Upper lobe of left lung (tissue), 6 donors: ENCODE measurements at regions not wholly inside any gene's neighbourhood (a gene's known extent, or its start where the extent isn't known, plus 50 kb on each side); places are given as distances from the start of the nearest gene placed in this dataset.

Source experiments
- ATAC-seq, 2 donors: fragments of 200-7000 bp; cut with Tn5 transposase; one replicate each; pipeline ENCODE4 v1.9.1; 2022; ENCODE audit warnings: mild to moderate bottlenecking in 2 of 2, moderate library complexity in 2 of 2; ENCODE audit not compliant: low FRiP score in 2 of 2
- DNase-seq, 2 donors: peaks; one replicate each; pipeline ENCODE4 v3.0.0-alpha.2; 2019 to 2020
- H3K27ac ChIP-seq, 4 donors: fragments of 200-600 bp; sonication (generic); one replicate each; pipeline ENCODE4 v1.5.1; 2016 to 2019
- H3K27me3 ChIP-seq, 4 donors: fragments of 200-600 bp; sonication (generic); one replicate each; pipeline ENCODE4 v1.5.1; 2017 to 2019
- H3K36me3 ChIP-seq, 4 donors: fragments of 200-600 bp; sonication (generic); one replicate each; pipeline ENCODE4 v1.5.1; 2016 to 2019
- H3K4me1 ChIP-seq, 4 donors: fragments of 200-600 bp; sonication (generic); one replicate each; pipeline ENCODE4 v1.5.1; 2018 to 2019
- H3K4me3 ChIP-seq, 4 donors: fragments of 200-600 bp; sonication (generic); one replicate each; pipeline ENCODE4 v1.5.1; 2017 to 2019; ENCODE audit warnings: mild to moderate bottlenecking in 2 of 4, moderate library complexity in 1 of 4
- H3K9me3 ChIP-seq, 4 donors: fragments of 200-600 bp; sonication (generic); one replicate each; pipeline ENCODE4 v1.5.1; 2018 to 2019
- CTCF ChIP-seq, 6 experiments: fragments of 450-650 bp in 4 of 6; fragments of 200-600 bp in 2 of 6; sonication (generic) in 2 of 6; IDR thresholded peaks; one replicate each; pipeline ENCODE4 v1.5.1; 2016 to 2019; ENCODE audit warnings: antibody characterized with exemption in 6 of 6
- EP300 ChIP-seq, 4 donors: sonication (generic); formaldehyde crosslinking; IDR thresholded peaks; one replicate each; pipeline ENCODE4 v1.5.1; 2017; ENCODE audit warnings: antibody characterized with exemption in 4 of 4, control low read depth in 2 of 4
- POLR2A ChIP-seq, 4 donors: fragments of 450-650 bp; IDR thresholded peaks; one replicate each; pipeline ENCODE4 v1.5.1; 2016 to 2017; ENCODE audit warnings: antibody characterized with exemption in 4 of 4, mild to moderate bottlenecking in 2 of 4
- POLR2AphosphoS5 ChIP-seq, 2 donors: sonication (generic); formaldehyde crosslinking; IDR thresholded peaks; one replicate each; pipeline ENCODE4 v1.5.1; 2017; ENCODE audit warnings: antibody characterized with exemption in 2 of 2
- WGBS, 2 donors: methylation state at CpG; one replicate each; pipeline ENCODE4 v1.1.5; 2017 to 2018; 5-methylcytosine and 5-hydroxymethylcytosine counted together
- donor health status: DM: no; HTN: no; CAD: no; lungs with moderate emphysema.
- donor health status: DM: no; HTN: yes; CAD: no; lungs with severe emphysema.

- no peak for TF ChIP-seq POLR2AphosphoS5 (IDR thresholded peaks at IDR 0.05)
- no peak for TF ChIP-seq CTCF (IDR thresholded peaks at IDR 0.05)
- no peak for TF ChIP-seq POLR2A (IDR thresholded peaks at IDR 0.05)
- no peak for TF ChIP-seq EP300 (IDR thresholded peaks at IDR 0.05)
- Histone ChIP-seq H3K4me1 (no peaks in the 10 kb centered on the region), H3K27me3 (no peaks in the 10 kb centered on the region), H3K9me3 (no peaks in the 10 kb centered on the region), H3K4me3 (no peak overlapping the region), H3K27ac (no peak overlapping the region), H3K36me3 (no peaks in the 10 kb centered on the region)
- DNase-seq (no peak), ATAC-seq (no peak)
- WGBS, 2 donors: 58 to 66% methylated on average over 3 of the region's 3 CpGs
Observed at GRCh38 chr3:181940703-181941102, 229.0 kb downstream of the SOX2 start.

GRCh38 chr3:181941250-181941649 lies 229.5 kb downstream of the SOX2 start:
- TF ChIP-seq CTCF (IDR thresholded peaks at IDR 0.05) (no peak), EP300 (IDR thresholded peaks at IDR 0.05) (no peak), POLR2AphosphoS5 (IDR thresholded peaks at IDR 0.05) (no peak), POLR2A (IDR thresholded peaks at IDR 0.05) (no peak)
- no peaks in the 10 kb centered on the region for H3K36me3 ChIP-seq
- ATAC-seq (no peak), DNase-seq (no peak)
- H3K4me1 ChIP-seq: no peaks in the 10 kb centered on the region
- H3K27me3 ChIP-seq: no peaks in the 10 kb centered on the region
- no peaks in the 10 kb centered on the region for H3K9me3 ChIP-seq
- no peak overlapping the region for H3K4me3 ChIP-seq
- 34 to 40% methylated on average over 5 of the region's 5 CpGs for WGBS, 2 donors
- no peak overlapping the region for H3K27ac ChIP-seq

GRCh38 chr3:181943285-181943684 lies 231.6 kb downstream of the SOX2 start:
- WGBS, 2 donors: 44 to 56% methylated on average over 6 of the region's 6 CpGs
- TF ChIP-seq POLR2AphosphoS5 (IDR thresholded peaks at IDR 0.05) (no peak), EP300 (IDR thresholded peaks at IDR 0.05) (no peak), POLR2A (IDR thresholded peaks at IDR 0.05) (no peak), CTCF (IDR thresholded peaks at IDR 0.05) (no peak)
- no peak for ATAC-seq

GRCh38 chr3:181947606-181948005 lies 235.9 kb downstream of the SOX2 start:
- H3K9me3 ChIP-seq: no peaks in the 10 kb centered on the region
- DNase-seq (no peak), ATAC-seq (no peak)
- no peak overlapping the region for H3K27ac ChIP-seq
- no peaks in the 10 kb centered on the region for H3K27me3 ChIP-seq
- H3K4me3 ChIP-seq: no peak overlapping the region
- TF ChIP-seq POLR2A (IDR thresholded peaks at IDR 0.05): no peak
- no peak for TF ChIP-seq POLR2AphosphoS5 (IDR thresholded peaks at IDR 0.05)
- TF ChIP-seq EP300 (IDR thresholded peaks at IDR 0.05): no peak
- no peak for TF ChIP-seq CTCF (IDR thresholded peaks at IDR 0.05)
- WGBS, 2 donors: 36 to 65% methylated on average over 1 of the region's 1 CpG
- H3K36me3 ChIP-seq: no peaks in the 10 kb centered on the region
- no peaks in the 10 kb centered on the region for H3K4me1 ChIP-seq

More at GRCh38 chr3:181943285-181943684, 231.6 kb downstream of the SOX2 start:
- Histone ChIP-seq H3K36me3 (no peaks in the 10 kb centered on the region), H3K4me3 (no peak overlapping the region), H3K27me3 (no peaks in the 10 kb centered on the region), H3K4me1 (no peaks in the 10 kb centered on the region), H3K9me3 (no peaks in the 10 kb centered on the region), H3K27ac (no peak overlapping the region)
- DNase-seq: no peak

GRCh38 chr3:181948286-181948685 lies 236.6 kb downstream of the SOX2 start:
- ATAC-seq (no peak), DNase-seq (no peak)
- Histone ChIP-seq H3K27me3 (no peaks in the 10 kb centered on the region), H3K36me3 (no peaks in the 10 kb centered on the region), H3K9me3 (no peaks in the 10 kb centered on the region), H3K27ac (no peak overlapping the region), H3K4me1 (no peaks in the 10 kb centered on the region), H3K4me3 (no peak overlapping the region)
- TF ChIP-seq POLR2AphosphoS5 (IDR thresholded peaks at IDR 0.05) (no peak), CTCF (IDR thresholded peaks at IDR 0.05) (no peak), EP300 (IDR thresholded peaks at IDR 0.05) (no peak), POLR2A (IDR thresholded peaks at IDR 0.05) (no peak)
- 83% methylated on average over 2 of the region's 2 CpGs for WGBS, 2 donors
